Mammary epithelial cell (primary cell): ENCODE measurements at regions not wholly inside any gene's neighbourhood (a gene's known extent, or its start where the extent isn't known, plus 50 kb on each side); places are given as distances from the start of the nearest gene placed in this dataset.
"Not testable (repeated sequence)": the region's sequence is repeated elsewhere in the genome, so short reads cannot be mapped to it uniquely, and the experiment has no call there.

Experiments used
- CTCF ChIP-seq, 2 donors: IDR thresholded peaks in 1 of 2; conservative IDR thresholded peaks in 1 of 2; 2 replicates each; pipeline ENCODE4 v1.5.1; 2011 to 2012; ENCODE audit warnings: inconsistent platforms in 2 of 2, low read length in 2 of 2, mild to moderate bottlenecking in 2 of 2, control low read depth in 1 of 2, low read depth in 1 of 2; ENCODE audit not compliant: insufficient read depth in 1 of 2; ENCODE audit errors: extremely low read depth in 1 of 2
- EZH2 ChIP-seq: IDR thresholded peaks from 2 replicates; pipeline ENCODE4 v1.6.1; 2012; ENCODE audit warnings: low read length, inconsistent platforms, borderline replicate concordance

- TF ChIP-seq CTCF (conservative IDR thresholded peaks at IDR 0.05 in 1 of 2, IDR thresholded peaks at IDR 0.05 in 1 of 2; ENCODE audit: extremely low read depth in 1 of 2, insufficient read depth in 1 of 2, low read depth in 1 of 2, low read length in 2 of 2) = peak; percentile 7 to 36
- TF ChIP-seq EZH2 = not testable (repeated sequence)
These were observed 82.3 kb upstream of the IMMP2L start for GRCh38 chr7:111644595-111644994.
